ENCODE measurements at regions not wholly inside any gene's neighbourhood (a gene's known extent, or its start where the extent isn't known, plus 50 kb on each side); places are given as distances from the start of the nearest gene placed in this dataset.

DNA sequence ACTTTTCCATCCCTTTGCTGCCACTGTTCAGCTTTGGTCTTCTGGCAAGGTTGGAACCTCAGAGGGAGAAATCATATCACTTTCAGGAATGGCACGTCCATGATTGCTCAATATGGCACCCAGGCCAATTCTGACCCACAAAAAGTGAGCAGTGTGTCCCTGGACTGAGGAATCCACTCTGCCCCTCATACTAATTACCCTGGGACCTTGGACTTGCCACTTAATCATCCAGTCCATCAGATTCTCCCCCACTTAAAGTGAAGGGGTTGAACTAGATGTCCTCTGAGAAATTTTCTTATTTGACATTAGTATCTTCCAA lies 449.3 kb upstream of the CITED2 start:
- TF ChIP-seq, protein P1, sequence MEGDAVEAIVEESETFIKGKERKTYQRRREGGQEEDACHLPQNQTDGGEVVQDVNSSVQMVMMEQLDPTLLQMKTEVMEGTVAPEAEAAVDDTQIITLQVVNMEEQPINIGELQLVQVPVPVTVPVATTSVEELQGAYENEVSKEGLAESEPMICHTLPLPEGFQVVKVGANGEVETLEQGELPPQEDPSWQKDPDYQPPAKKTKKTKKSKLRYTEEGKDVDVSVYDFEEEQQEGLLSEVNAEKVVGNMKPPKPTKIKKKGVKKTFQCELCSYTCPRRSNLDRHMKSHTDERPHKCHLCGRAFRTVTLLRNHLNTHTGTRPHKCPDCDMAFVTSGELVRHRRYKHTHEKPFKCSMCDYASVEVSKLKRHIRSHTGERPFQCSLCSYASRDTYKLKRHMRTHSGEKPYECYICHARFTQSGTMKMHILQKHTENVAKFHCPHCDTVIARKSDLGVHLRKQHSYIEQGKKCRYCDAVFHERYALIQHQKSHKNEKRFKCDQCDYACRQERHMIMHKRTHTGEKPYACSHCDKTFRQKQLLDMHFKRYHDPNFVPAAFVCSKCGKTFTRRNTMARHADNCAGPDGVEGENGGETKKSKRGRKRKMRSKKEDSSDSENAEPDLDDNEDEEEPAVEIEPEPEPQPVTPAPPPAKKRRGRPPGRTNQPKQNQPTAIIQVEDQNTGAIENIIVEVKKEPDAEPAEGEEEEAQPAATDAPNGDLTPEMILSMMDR (IDR thresholded peaks at IDR 0.05; ENCODE audit: poor library complexity) = no peak
- no peak for TF ChIP-seq EZH2phosphoT487 (IDR thresholded peaks at IDR 0.05; ENCODE audit: low read depth, severe bottlenecking, unreplicated experiment)

Data from hepatocyte (in vitro differentiated cells).